Loucy (cell line): ENCODE measurements at regions not wholly inside any gene's neighbourhood (a gene's known extent, or its start where the extent isn't known, plus 50 kb on each side); places are given as distances from the start of the nearest gene placed in this dataset.

Experiments used
- H2AFZ ChIP-seq: fragments of 200-600 bp; sonication (generic); 2 replicates; pipeline ENCODE4 v1.6.0; 2016; ENCODE audit warnings: antibody characterized with exemption, mild to moderate bottlenecking, low read length, moderate library complexity
- H3F3A ChIP-seq: fragments of 200-600 bp; 2 replicates; pipeline ENCODE4 v1.6.0; 2016; ENCODE audit warnings: antibody characterized with exemption, low read depth, mild to moderate bottlenecking
- H3K27me3 ChIP-seq: fragments of 200-600 bp; sonication (generic); 2 replicates; pipeline ENCODE4 v1.6.1; 2014; ENCODE audit warnings: low read length, mild to moderate bottlenecking; ENCODE audit not compliant: insufficient read depth, poor library complexity, severe bottlenecking
- H3K36me3 ChIP-seq: fragments of 200-600 bp; sonication (generic); 2 replicates; pipeline ENCODE4 v1.6.1; 2016; ENCODE audit warnings: low read length; ENCODE audit not compliant: insufficient read depth
- H3K4me1 ChIP-seq: fragments of 200-600 bp; sonication (generic); 2 replicates; pipeline ENCODE4 v1.5.1; 2014; ENCODE audit warnings: low read length, mild to moderate bottlenecking; ENCODE audit not compliant: insufficient read depth, poor library complexity, severe bottlenecking
- H3K4me2 ChIP-seq: fragments of 200-600 bp; sonication (generic); 2 replicates; pipeline ENCODE4 v1.6.0; 2014; ENCODE audit warnings: antibody characterized with exemption, low read length, low read depth, mild to moderate bottlenecking; ENCODE audit not compliant: poor library complexity, severe bottlenecking
- H3K4me3 ChIP-seq: fragments of 200-600 bp; sonication (generic); 2 replicates; pipeline ENCODE4 v1.5.1; 2014; ENCODE audit warnings: low read length, mild to moderate bottlenecking, mixed read lengths; ENCODE audit not compliant: poor library complexity, severe bottlenecking
- H3K79me2 ChIP-seq: fragments of 200-600 bp; sonication (generic); 2 replicates; pipeline ENCODE4 v1.6.1; 2014; ENCODE audit warnings: low read length; ENCODE audit not compliant: insufficient read depth
- H3K9ac ChIP-seq: fragments of 200-600 bp; sonication (generic); 2 replicates; pipeline ENCODE4 v1.6.0; 2014; ENCODE audit warnings: mild to moderate bottlenecking, low read depth, low read length, moderate library complexity; ENCODE audit not compliant: poor library complexity, severe bottlenecking
- H3K9me2 ChIP-seq: fragments of 200-600 bp; sonication (generic); replicated peaks from 2 replicates; pipeline ENCODE4 v1.6.1; 2016; ENCODE audit warnings: low read depth, low read length, mixed read lengths
- H3K9me3 ChIP-seq: fragments of 200-600 bp; sonication (generic); 2 replicates; pipeline ENCODE4 v1.6.1; 2014; ENCODE audit warnings: mild to moderate bottlenecking, antibody characterized with exemption, low read length, low read depth; ENCODE audit not compliant: insufficient read depth
- H4K20me1 ChIP-seq: fragments of 200-600 bp; sonication (generic); 2 replicates; pipeline ENCODE4 v1.6.0; 2014; ENCODE audit warnings: antibody characterized with exemption, low read length, mild to moderate bottlenecking; ENCODE audit not compliant: insufficient read depth, poor library complexity, severe bottlenecking
- EZH2phosphoT487 ChIP-seq: fragments of 200-600 bp; IDR thresholded peaks from 2 replicates; pipeline ENCODE4 v1.6.1; 2018; ENCODE audit warnings: antibody characterized with exemption, mild to moderate bottlenecking, moderate library complexity, borderline replicate concordance
- TF ChIP-seq, protein P1 (sequence below): fragments of 200-600 bp; sonication (generic); conservative IDR thresholded peaks from 2 replicates; pipeline ENCODE4 v1.5.1; 2014; ENCODE audit warnings: mild to moderate bottlenecking, antibody characterized with exemption, low read length

- Histone ChIP-seq H3F3A (no peaks in the 10 kb centered on the region), H3K79me2 (no peaks in the 10 kb centered on the region), H3K27me3 (no peaks in the 10 kb centered on the region), H3K9me3 (no peaks in the 10 kb centered on the region), H4K20me1 (no peaks in the 10 kb centered on the region), H3K4me1 (no peaks in the 10 kb centered on the region), H2AFZ (no peak overlapping the region), H3K9ac (no peak overlapping the region), H3K4me2 (no peak overlapping the region), H3K36me3 (no peaks in the 10 kb centered on the region), H3K4me3 (no peak overlapping the region), H3K9me2 (no peaks in the 10 kb centered on the region)
- no peak for TF ChIP-seq EZH2phosphoT487
- TF ChIP-seq, protein P1, sequence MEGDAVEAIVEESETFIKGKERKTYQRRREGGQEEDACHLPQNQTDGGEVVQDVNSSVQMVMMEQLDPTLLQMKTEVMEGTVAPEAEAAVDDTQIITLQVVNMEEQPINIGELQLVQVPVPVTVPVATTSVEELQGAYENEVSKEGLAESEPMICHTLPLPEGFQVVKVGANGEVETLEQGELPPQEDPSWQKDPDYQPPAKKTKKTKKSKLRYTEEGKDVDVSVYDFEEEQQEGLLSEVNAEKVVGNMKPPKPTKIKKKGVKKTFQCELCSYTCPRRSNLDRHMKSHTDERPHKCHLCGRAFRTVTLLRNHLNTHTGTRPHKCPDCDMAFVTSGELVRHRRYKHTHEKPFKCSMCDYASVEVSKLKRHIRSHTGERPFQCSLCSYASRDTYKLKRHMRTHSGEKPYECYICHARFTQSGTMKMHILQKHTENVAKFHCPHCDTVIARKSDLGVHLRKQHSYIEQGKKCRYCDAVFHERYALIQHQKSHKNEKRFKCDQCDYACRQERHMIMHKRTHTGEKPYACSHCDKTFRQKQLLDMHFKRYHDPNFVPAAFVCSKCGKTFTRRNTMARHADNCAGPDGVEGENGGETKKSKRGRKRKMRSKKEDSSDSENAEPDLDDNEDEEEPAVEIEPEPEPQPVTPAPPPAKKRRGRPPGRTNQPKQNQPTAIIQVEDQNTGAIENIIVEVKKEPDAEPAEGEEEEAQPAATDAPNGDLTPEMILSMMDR, result no peak
Observed at GRCh38 chr11:56885854-56886253, 102.9 kb upstream of the OR5AK2 start.

DNA sequence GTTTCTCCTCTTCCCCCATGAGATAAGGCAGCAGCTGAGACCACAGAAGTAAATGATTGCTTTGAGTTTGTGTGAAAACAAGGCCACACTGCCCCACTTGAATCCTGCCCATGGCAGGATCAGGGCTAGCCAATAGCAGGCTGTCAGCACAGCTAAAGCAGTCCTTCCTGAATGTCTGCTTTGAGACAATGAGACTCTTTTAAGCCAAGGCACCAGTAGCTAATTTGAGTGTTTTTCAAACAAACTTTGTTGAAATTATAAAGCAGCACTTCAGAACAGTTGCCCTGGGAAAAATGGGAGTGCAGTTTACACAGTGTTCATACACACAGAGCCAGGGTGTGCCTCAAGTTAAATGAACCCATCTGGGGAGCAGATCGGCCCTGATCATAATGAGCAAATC, 103.5 kb upstream of the OR5AK2 start:
- H3K27me3 ChIP-seq, result no peaks in the 10 kb centered on the region
- H4K20me1 ChIP-seq, result no peaks in the 10 kb centered on the region
- H3K36me3 ChIP-seq, result no peaks in the 10 kb centered on the region
- no peak overlapping the region for H3K9ac ChIP-seq
- no peak overlapping the region for H3K4me3 ChIP-seq
- H2AFZ ChIP-seq, result no peak overlapping the region
- no peaks in the 10 kb centered on the region for H3K4me1 ChIP-seq
- H3K9me3 ChIP-seq, result no peaks in the 10 kb centered on the region
- H3K9me2 ChIP-seq, result no peaks in the 10 kb centered on the region
- TF ChIP-seq, protein P1, result no peak
- TF ChIP-seq EZH2phosphoT487, result no peak
- no peaks in the 10 kb centered on the region for H3K79me2 ChIP-seq
- no peaks in the 10 kb centered on the region for H3F3A ChIP-seq
- no peak overlapping the region for H3K4me2 ChIP-seq

DNA sequence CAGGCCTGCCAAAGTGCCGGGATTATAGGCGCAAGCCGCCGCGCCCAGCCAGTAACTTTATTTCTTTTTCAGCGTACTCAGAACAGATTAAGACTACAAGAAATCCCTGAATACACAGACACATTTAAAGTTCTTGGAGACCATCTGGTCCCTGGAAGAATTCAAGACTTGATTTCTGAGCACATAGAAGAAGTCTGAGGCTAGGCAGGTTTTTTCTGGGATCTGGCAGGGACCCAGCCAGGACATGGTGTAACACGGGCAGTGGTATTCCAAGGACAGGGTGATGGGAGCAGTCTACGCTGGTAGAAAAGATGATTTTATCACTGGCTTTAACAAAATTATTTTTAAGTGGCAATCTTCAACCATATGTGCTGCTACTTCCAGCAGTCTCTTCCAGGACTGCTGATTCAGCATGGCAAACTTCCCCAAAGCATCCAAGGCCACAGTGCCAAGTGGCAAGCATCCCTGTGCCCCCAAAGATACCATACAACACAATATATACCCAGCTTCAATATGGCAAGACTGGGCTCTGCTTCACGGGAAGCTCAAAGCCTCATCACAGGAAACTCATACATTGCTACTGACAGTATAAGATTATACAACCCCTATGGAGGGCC, 105.2 kb upstream of the OR5AK2 start:
- H3F3A ChIP-seq, result no peaks in the 10 kb centered on the region
- H3K36me3 ChIP-seq, result no peaks in the 10 kb centered on the region
- TF ChIP-seq, protein P1, result no peak
- TF ChIP-seq EZH2phosphoT487, result no peak
- H4K20me1 ChIP-seq, result no peaks in the 10 kb centered on the region
- no peak overlapping the region for H2AFZ ChIP-seq
- H3K9me3 ChIP-seq, result no peaks in the 10 kb centered on the region
- H3K4me3 ChIP-seq, result no peak overlapping the region
- no peaks in the 10 kb centered on the region for H3K9me2 ChIP-seq
- H3K4me1 ChIP-seq, result no peaks in the 10 kb centered on the region
- H3K27me3 ChIP-seq, result no peaks in the 10 kb centered on the region
- H3K79me2 ChIP-seq, result no peaks in the 10 kb centered on the region
- no peak overlapping the region for H3K4me2 ChIP-seq
- no peak overlapping the region for H3K9ac ChIP-seq
